A204.1 (cell line): ENCODE measurements at regions not wholly inside any gene's neighbourhood (a gene's known extent, or its start where the extent isn't known, plus 50 kb on each side); places are given as distances from the start of the nearest gene placed in this dataset.
"Not testable (repeated sequence)": the region's sequence is repeated elsewhere in the genome, so short reads cannot be mapped to it uniquely, and the experiment has no call there.

Experiments
- FAIRE-seq: peaks from 2 replicates; lab custom pipeline; 2012; peaks lifted over from hg19 to GRCh38; lab: Jason Lieb, UNC

DNA sequence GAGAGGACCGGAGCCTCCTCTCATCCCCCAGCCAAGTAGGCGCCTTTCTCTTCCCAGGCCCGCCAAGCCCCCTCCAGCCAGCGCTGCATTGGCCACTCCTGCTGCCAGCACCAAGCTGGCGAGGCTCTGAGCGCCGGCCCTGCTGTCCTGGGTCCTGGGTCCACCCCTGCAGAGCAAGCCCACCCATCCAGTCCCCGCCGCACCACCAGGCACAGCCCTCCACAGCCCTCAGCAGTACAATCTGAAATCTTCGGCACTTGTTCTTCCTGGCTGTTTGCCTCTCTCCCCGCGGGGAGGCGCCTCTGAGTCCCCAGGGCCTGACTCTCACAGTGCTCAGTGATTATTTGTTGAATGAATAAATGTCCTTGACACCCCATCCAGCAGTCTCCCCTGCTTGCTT is 236.4 kb upstream of the SGCG start:
- no peak for FAIRE-seq

- FAIRE-seq: no peak
Measured at GRCh38 chr13:22945321-22946226, 235.2 kb upstream of the SGCG start.

- FAIRE-seq: no peak
Measured at GRCh38 chr13:22948421-22948820, 232.4 kb upstream of the SGCG start.

- FAIRE-seq: not testable (repeated sequence)
Measured at GRCh38 chr13:22952018-22952417, 228.8 kb upstream of the SGCG start.

GRCh38 chr13:22955147-22955546 is 225.6 kb upstream of the SGCG start:
- FAIRE-seq: not testable (repeated sequence)

GRCh38 chr13:22956456-22957115 is 224.2 kb upstream of the SGCG start:
- FAIRE-seq: not testable (repeated sequence)

DNA sequence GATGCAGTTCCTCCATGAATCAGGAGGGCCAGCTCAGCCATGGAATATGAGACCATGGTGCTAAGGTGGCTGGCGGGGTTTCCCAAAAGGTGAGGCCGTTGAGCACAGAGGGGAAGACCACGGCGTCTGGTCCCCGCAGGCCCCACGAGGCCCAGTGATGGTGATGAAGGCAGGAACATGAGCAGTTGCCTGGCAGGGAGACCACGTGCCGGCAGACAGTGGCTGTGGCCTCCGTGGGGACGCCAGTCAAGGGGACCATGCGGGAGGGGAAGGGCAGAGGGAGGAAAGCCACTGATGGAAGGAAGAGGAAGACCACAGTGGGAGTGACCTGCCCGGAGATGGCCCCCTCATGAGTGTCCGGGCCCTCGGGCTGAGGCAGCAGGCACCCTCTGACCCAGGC is 220.9 kb upstream of the SGCG start:
- not testable (repeated sequence) for FAIRE-seq

GRCh38 chr13:22960827-22961226 is 220.0 kb upstream of the SGCG start:
- no peak for FAIRE-seq

GRCh38 chr13:22961342-22961741 is 219.4 kb upstream of the SGCG start:
- FAIRE-seq: not testable (repeated sequence)

DNA sequence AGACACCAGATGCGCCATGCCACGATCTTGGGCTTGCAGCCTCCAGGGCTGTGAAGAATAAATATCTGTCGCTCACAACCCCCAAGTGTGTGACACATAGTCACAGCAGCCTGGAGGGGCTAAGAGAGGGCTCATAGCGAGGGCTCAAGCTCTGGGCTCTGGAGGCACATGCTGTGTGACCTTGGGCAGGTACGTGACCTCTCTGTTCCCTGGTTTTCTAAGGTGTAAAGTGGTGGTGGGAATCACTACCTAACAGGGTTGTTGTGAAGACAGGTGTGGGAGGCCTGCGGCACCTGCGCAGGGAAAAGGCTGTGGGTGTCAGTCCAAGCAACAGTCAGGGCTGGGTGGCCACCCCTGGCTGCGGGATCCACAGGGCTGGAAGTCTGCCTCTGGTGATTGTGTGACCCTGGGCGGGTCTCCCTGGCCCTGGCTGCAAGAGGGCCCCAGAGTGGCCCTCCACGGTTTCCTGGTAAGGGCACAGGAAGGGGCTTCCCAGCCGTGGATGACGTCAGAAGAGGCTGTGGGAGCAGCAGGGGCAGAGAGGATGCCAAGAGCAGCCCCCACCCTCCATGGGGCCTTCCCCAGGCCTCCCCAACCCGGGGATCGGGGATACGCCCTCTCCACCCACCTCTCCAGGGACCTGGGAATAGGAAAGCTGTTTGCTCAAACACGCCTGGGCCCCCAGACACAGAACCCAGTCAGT is 218.8 kb upstream of the SGCG start:
- no peak for FAIRE-seq

DNA sequence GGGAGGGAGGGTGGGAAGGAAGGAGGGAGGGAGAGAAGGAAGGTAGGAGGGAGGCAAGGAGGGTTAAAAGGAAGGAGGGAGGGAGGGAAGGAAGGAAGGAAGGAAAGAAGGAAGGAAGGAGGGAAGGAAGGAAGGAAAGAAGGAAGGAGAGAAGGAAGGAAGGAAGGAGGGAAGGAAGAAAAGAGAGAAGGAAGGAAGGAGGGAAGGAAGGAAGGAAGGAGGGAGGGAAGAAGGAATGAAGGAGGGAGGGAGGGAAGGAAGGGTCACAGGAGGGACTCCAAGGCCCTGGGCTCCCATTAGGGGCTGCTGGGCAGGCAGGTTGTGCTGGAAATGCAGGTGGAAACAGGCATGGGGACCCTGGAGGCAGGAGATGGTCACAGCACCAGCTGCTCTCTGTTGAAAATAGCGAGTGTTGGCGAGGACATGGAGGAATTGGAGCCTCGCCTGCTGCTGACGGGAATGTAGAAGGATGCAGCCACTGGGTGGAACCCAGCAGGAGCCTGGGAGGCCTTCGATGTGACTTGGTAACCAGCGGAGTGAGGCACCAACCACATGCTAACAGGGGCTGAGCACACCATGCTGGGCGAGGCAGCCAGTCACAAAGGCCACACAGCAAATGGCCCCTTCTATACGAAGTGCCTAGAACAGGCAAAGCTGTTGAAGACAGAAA is 217.3 kb upstream of the SGCG start:
- FAIRE-seq: not testable (repeated sequence)

- no peak for FAIRE-seq
Measured at GRCh38 chr13:22964245-22964966, 216.4 kb upstream of the SGCG start.

- not testable (repeated sequence) for FAIRE-seq
Measured at GRCh38 chr13:22965011-22965857, 215.5 kb upstream of the SGCG start.

DNA sequence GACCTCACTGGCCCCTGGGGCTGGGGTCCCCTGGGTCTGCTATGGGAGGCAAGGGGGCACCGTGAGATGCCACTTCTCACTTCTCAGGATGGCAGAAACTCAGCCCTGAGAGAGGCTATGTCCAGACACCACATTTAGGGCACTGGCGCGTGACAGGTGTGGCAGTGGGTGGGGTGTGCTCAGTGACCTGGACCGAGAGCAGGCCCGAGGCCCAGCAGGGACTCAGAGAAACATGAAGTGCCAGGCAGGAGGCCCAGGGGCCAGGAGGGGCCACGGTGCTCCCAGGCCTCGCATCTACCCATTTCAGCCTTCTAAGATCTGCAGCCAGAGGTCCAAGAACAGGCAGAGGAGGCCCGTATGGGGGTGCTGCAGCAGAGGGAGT is 214.9 kb upstream of the SGCG start:
- FAIRE-seq: not testable (repeated sequence)

- not testable (repeated sequence) for FAIRE-seq
Measured at GRCh38 chr13:22966753-22967152, 214.0 kb upstream of the SGCG start.

DNA sequence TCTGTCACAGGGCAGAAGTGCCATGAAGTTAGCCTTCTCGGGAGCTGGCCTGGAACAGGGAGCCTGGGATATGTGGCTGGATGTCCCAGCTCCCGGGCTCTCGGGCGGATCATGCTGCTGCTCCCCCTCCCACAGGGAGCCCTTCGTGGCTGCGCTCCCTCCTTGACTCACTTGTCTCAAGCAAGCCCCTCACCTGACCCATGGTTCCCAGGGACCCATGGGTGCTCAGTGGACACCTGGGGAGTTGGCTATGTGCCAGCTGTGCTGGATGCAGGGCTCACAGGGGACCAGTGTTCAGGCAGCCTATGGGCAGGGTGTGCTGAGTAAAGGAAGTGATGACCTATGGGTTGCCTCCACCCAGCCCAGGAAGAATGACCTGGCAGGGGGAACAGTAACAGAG is 213.1 kb upstream of the SGCG start:
- no peak for FAIRE-seq

GRCh38 chr13:22979952-22980351 is 200.8 kb upstream of the SGCG start:
- FAIRE-seq: no peak

GRCh38 chr13:22980936-22981335 is 199.8 kb upstream of the SGCG start:
- no peak for FAIRE-seq

- no peak for FAIRE-seq
Measured at GRCh38 chr13:22993148-22993547, 187.6 kb upstream of the SGCG start.

- FAIRE-seq: no peak
Measured at GRCh38 chr13:23003446-23003845, 177.3 kb upstream of the SGCG start.

GRCh38 chr13:23007426-23007825 is 173.4 kb upstream of the SGCG start:
- FAIRE-seq: no peak
